ENCODE measurements at regions not wholly inside any gene's neighbourhood (a gene's known extent, or its start where the extent isn't known, plus 50 kb on each side); places are given as distances from the start of the nearest gene placed in this dataset.
A peak's percentile ranks its signal among the peaks of the same experiment; 100 is the strongest.
"Not testable (repeated sequence)": the region's sequence is repeated elsewhere in the genome, so short reads cannot be mapped to it uniquely, and the experiment has no call there.

GRCh38 chr9:33734247-33734940 is 61.0 kb upstream of the PRSS3 start:
- H3K9me3 ChIP-seq (ENCODE audit: control insufficient read depth in 2 of 2, low read length in 2 of 2); H3K36me3 ChIP-seq (ENCODE audit: control insufficient read depth in 2 of 2, insufficient read depth in 2 of 2, low read length in 2 of 2); H3K27me3 ChIP-seq (ENCODE audit: control insufficient read depth in 2 of 2, insufficient read depth in 2 of 2, low read length in 2 of 2); H3K4me3 ChIP-seq (ENCODE audit: low read length in 2 of 2): not testable (repeated sequence)
- peak overlapping the region in 1 of 2 donors; percentile 20 for H3K9ac ChIP-seq (ENCODE audit: low read depth in 1 of 2, low read length in 2 of 2)
- H3K27ac ChIP-seq (ENCODE audit: low read depth in 2 of 2, low read length in 2 of 2), result peak overlapping the region; percentile 65 to 79
- H3K4me1 ChIP-seq (ENCODE audit: control insufficient read depth in 2 of 2, insufficient read depth in 2 of 2, low read length in 2 of 2), result peaks cover 4 to 10% of the 10 kb centered on the region in 2 donors

- H3K4me3 ChIP-seq (ENCODE audit: low read length in 2 of 2), result not testable (repeated sequence)
- peak overlapping the region; percentile 65 to 79 for H3K27ac ChIP-seq (ENCODE audit: low read depth in 2 of 2, low read length in 2 of 2)
Measured at GRCh38 chr9:33734941-33735835, 60.2 kb upstream of the PRSS3 start.

GRCh38 chr9:33737811-33738606 is 57.4 kb upstream of the PRSS3 start:
- no peaks in the 10 kb centered on the region for H3K9me3 ChIP-seq (ENCODE audit: control insufficient read depth in 2 of 2, low read length in 2 of 2)
- no peak overlapping the region for H3K4me3 ChIP-seq (ENCODE audit: low read length in 2 of 2)
- H3K9ac ChIP-seq (ENCODE audit: low read depth in 1 of 2, low read length in 2 of 2), result no peak overlapping the region
- H3K27me3 ChIP-seq (ENCODE audit: control insufficient read depth in 2 of 2, insufficient read depth in 2 of 2, low read length in 2 of 2), result no peaks in the 10 kb centered on the region
- H3K4me1 ChIP-seq (ENCODE audit: control insufficient read depth in 2 of 2, insufficient read depth in 2 of 2, low read length in 2 of 2), result peaks cover 4 to 19% of the 10 kb centered on the region in 2 donors
- no peak overlapping the region for H3K27ac ChIP-seq (ENCODE audit: low read depth in 2 of 2, low read length in 2 of 2)
- no peaks in the 10 kb centered on the region for H3K36me3 ChIP-seq (ENCODE audit: control insufficient read depth in 2 of 2, insufficient read depth in 2 of 2, low read length in 2 of 2)

More at GRCh38 chr9:33734941-33735835, 60.2 kb upstream of the PRSS3 start:
- H3K4me1 ChIP-seq (ENCODE audit: control insufficient read depth in 2 of 2, insufficient read depth in 2 of 2, low read length in 2 of 2), result peaks cover 4 to 14% of the 10 kb centered on the region in 2 donors
- not testable (repeated sequence) for H3K9me3 ChIP-seq (ENCODE audit: control insufficient read depth in 2 of 2, low read length in 2 of 2); H3K36me3 ChIP-seq (ENCODE audit: control insufficient read depth in 2 of 2, insufficient read depth in 2 of 2, low read length in 2 of 2); H3K27me3 ChIP-seq (ENCODE audit: control insufficient read depth in 2 of 2, insufficient read depth in 2 of 2, low read length in 2 of 2)
- peak overlapping the region in 1 of 2 donors; percentile 20 for H3K9ac ChIP-seq (ENCODE audit: low read depth in 1 of 2, low read length in 2 of 2)

- Histone ChIP-seq H3K27me3 (ENCODE audit: control insufficient read depth in 2 of 2, insufficient read depth in 2 of 2, low read length in 2 of 2) (no peaks in the 10 kb centered on the region), H3K36me3 (ENCODE audit: control insufficient read depth in 2 of 2, insufficient read depth in 2 of 2, low read length in 2 of 2) (no peaks in the 10 kb centered on the region), H3K9ac (ENCODE audit: low read depth in 1 of 2, low read length in 2 of 2) (no peak overlapping the region), H3K4me3 (ENCODE audit: low read length in 2 of 2) (no peak overlapping the region), H3K4me1 (ENCODE audit: control insufficient read depth in 2 of 2, insufficient read depth in 2 of 2, low read length in 2 of 2) (peaks cover 3 to 17% of the 10 kb centered on the region in 2 donors), H3K27ac (ENCODE audit: low read depth in 2 of 2, low read length in 2 of 2) (peak overlapping the region in 1 of 2 donors; percentile 22), H3K9me3 (ENCODE audit: control insufficient read depth in 2 of 2, low read length in 2 of 2) (no peaks in the 10 kb centered on the region)
Measured at GRCh38 chr9:33739398-33739797, 56.0 kb upstream of the PRSS3 start.

GRCh38 chr9:33740075-33740474 is 55.3 kb upstream of the PRSS3 start:
- Histone ChIP-seq H3K4me1 (ENCODE audit: control insufficient read depth in 2 of 2, insufficient read depth in 2 of 2, low read length in 2 of 2) (peaks cover 0 to 12% of the 10 kb centered on the region in 2 donors), H3K27ac (ENCODE audit: low read depth in 2 of 2, low read length in 2 of 2) (no peak overlapping the region)

GRCh38 chr9:33740958-33741357 is 54.4 kb upstream of the PRSS3 start:
- not testable (repeated sequence) for H3K9me3 ChIP-seq (ENCODE audit: control insufficient read depth in 2 of 2, low read length in 2 of 2)

More at GRCh38 chr9:33740075-33740474, 55.3 kb upstream of the PRSS3 start:
- Histone ChIP-seq H3K27me3 (ENCODE audit: control insufficient read depth in 2 of 2, insufficient read depth in 2 of 2, low read length in 2 of 2) (no peaks in the 10 kb centered on the region), H3K36me3 (ENCODE audit: control insufficient read depth in 2 of 2, insufficient read depth in 2 of 2, low read length in 2 of 2) (no peaks in the 10 kb centered on the region), H3K4me3 (ENCODE audit: low read length in 2 of 2) (no peak overlapping the region), H3K9ac (ENCODE audit: low read depth in 1 of 2, low read length in 2 of 2) (no peak overlapping the region), H3K9me3 (ENCODE audit: control insufficient read depth in 2 of 2, low read length in 2 of 2) (no peaks in the 10 kb centered on the region)

GRCh38 chr9:33742051-33742450 is 53.3 kb upstream of the PRSS3 start:
- no peak overlapping the region for H3K4me3 ChIP-seq (ENCODE audit: low read length in 2 of 2)
- no peak overlapping the region for H3K9ac ChIP-seq (ENCODE audit: low read depth in 1 of 2, low read length in 2 of 2)
- H3K4me1 ChIP-seq (ENCODE audit: control insufficient read depth in 2 of 2, insufficient read depth in 2 of 2, low read length in 2 of 2), result peaks cover 0 to 12% of the 10 kb centered on the region in 2 donors
- no peaks in the 10 kb centered on the region for H3K9me3 ChIP-seq (ENCODE audit: control insufficient read depth in 2 of 2, low read length in 2 of 2)
- no peaks in the 10 kb centered on the region for H3K27me3 ChIP-seq (ENCODE audit: control insufficient read depth in 2 of 2, insufficient read depth in 2 of 2, low read length in 2 of 2)
- H3K27ac ChIP-seq (ENCODE audit: low read depth in 2 of 2, low read length in 2 of 2), result peak overlapping the region; percentile 32 to 63
- no peaks in the 10 kb centered on the region for H3K36me3 ChIP-seq (ENCODE audit: control insufficient read depth in 2 of 2, insufficient read depth in 2 of 2, low read length in 2 of 2)

More at GRCh38 chr9:33740958-33741357, 54.4 kb upstream of the PRSS3 start:
- not testable (repeated sequence) for H3K27ac ChIP-seq (ENCODE audit: low read depth in 2 of 2, low read length in 2 of 2); H3K4me3 ChIP-seq (ENCODE audit: low read length in 2 of 2); H3K36me3 ChIP-seq (ENCODE audit: control insufficient read depth in 2 of 2, insufficient read depth in 2 of 2, low read length in 2 of 2); H3K9ac ChIP-seq (ENCODE audit: low read depth in 1 of 2, low read length in 2 of 2); H3K27me3 ChIP-seq (ENCODE audit: control insufficient read depth in 2 of 2, insufficient read depth in 2 of 2, low read length in 2 of 2)
- H3K4me1 ChIP-seq (ENCODE audit: control insufficient read depth in 2 of 2, insufficient read depth in 2 of 2, low read length in 2 of 2), result peaks cover 0 to 12% of the 10 kb centered on the region in 2 donors

- no peaks in the 10 kb centered on the region for H3K36me3 ChIP-seq (ENCODE audit: control insufficient read depth in 2 of 2, insufficient read depth in 2 of 2, low read length in 2 of 2)
- H3K27ac ChIP-seq (ENCODE audit: low read depth in 2 of 2, low read length in 2 of 2), result peak overlapping the region in 1 of 2 donors; percentile 63
Measured at GRCh38 chr9:33742519-33742918, 52.8 kb upstream of the PRSS3 start.

More at GRCh38 chr9:33742519-33742918, 52.8 kb upstream of the PRSS3 start:
- H3K4me1 ChIP-seq (ENCODE audit: control insufficient read depth in 2 of 2, insufficient read depth in 2 of 2, low read length in 2 of 2), result peaks cover 0 to 12% of the 10 kb centered on the region in 2 donors
- H3K27me3 ChIP-seq (ENCODE audit: control insufficient read depth in 2 of 2, insufficient read depth in 2 of 2, low read length in 2 of 2), result no peaks in the 10 kb centered on the region
- H3K4me3 ChIP-seq (ENCODE audit: low read length in 2 of 2), result no peak overlapping the region
- no peaks in the 10 kb centered on the region for H3K9me3 ChIP-seq (ENCODE audit: control insufficient read depth in 2 of 2, low read length in 2 of 2)
- no peak overlapping the region for H3K9ac ChIP-seq (ENCODE audit: low read depth in 1 of 2, low read length in 2 of 2)

All from mucosa of rectum (tissue), 2 donors.